ENCODE measurements at regions not wholly inside any gene's neighbourhood (a gene's known extent, or its start where the extent isn't known, plus 50 kb on each side); places are given as distances from the start of the nearest gene placed in this dataset.

- ATAC-seq = no peak
- no peak for TF ChIP-seq ARNTL (CRISPR knock-in tag; IDR thresholded peaks at IDR 0.05; ENCODE audit: borderline replicate concordance, low read depth)
- no peak for TF ChIP-seq GLIS3 (CRISPR knock-in tag; IDR thresholded peaks at IDR 0.05)
- no peak for TF ChIP-seq ZNF70 (CRISPR knock-in tag; IDR thresholded peaks at IDR 0.05)
- no peak for TF ChIP-seq RARB (CRISPR knock-in tag; IDR thresholded peaks at IDR 0.05)
- no peak for TF ChIP-seq SNAI2 (CRISPR knock-in tag; IDR thresholded peaks at IDR 0.05)
- TF ChIP-seq OSR1 (CRISPR knock-in tag; IDR thresholded peaks at IDR 0.05) = no peak
- no peak for TF ChIP-seq ZC3H10 (CRISPR knock-in tag; IDR thresholded peaks at IDR 0.05)
- TF ChIP-seq PATZ1 (CRISPR knock-in tag; IDR thresholded peaks at IDR 0.05; ENCODE audit: borderline replicate concordance) = no peak
- no peak for TF ChIP-seq TCF4 (CRISPR knock-in tag; IDR thresholded peaks at IDR 0.05; ENCODE audit: borderline replicate concordance)
- no peak for TF ChIP-seq PPARA (CRISPR knock-in tag; IDR thresholded peaks at IDR 0.05; ENCODE audit: borderline replicate concordance)
- no peak for TF ChIP-seq TSHZ2 (CRISPR knock-in tag; IDR thresholded peaks at IDR 0.05)
- TF ChIP-seq ISL1 (CRISPR knock-in tag; IDR thresholded peaks at IDR 0.05) = no peak
- no peak for TF ChIP-seq CSRNP3 (CRISPR knock-in tag; IDR thresholded peaks at IDR 0.05)
- TF ChIP-seq CSDC2 (CRISPR knock-in tag; IDR thresholded peaks at IDR 0.05) = no peak
- TF ChIP-seq ZNF8 (CRISPR knock-in tag; IDR thresholded peaks at IDR 0.05) = no peak
- TF ChIP-seq CREB5 (CRISPR knock-in tag; IDR thresholded peaks at IDR 0.05; ENCODE audit: low read depth) = no peak
- TF ChIP-seq POU6F1 (CRISPR knock-in tag; IDR thresholded peaks at IDR 0.05; ENCODE audit: borderline replicate concordance, low read depth) = no peak
- TF ChIP-seq TOX (CRISPR knock-in tag; IDR thresholded peaks at IDR 0.05; ENCODE audit: borderline replicate concordance) = no peak
Observed at GRCh38 chr11:116438651-116439360, 334.0 kb downstream of the BUD13 start.

- TF ChIP-seq ZFP30 (CRISPR knock-in tag; IDR thresholded peaks at IDR 0.05) = no peak
- TF ChIP-seq PPARA (CRISPR knock-in tag; IDR thresholded peaks at IDR 0.05; ENCODE audit: borderline replicate concordance) = no peak
- no peak for TF ChIP-seq CREB5 (CRISPR knock-in tag; IDR thresholded peaks at IDR 0.05; ENCODE audit: low read depth)
- no peak for TF ChIP-seq ESRRG (CRISPR knock-in tag; IDR thresholded peaks at IDR 0.05)
- TF ChIP-seq BACH2 (CRISPR knock-in tag; IDR thresholded peaks at IDR 0.05; ENCODE audit: borderline replicate concordance) = no peak
- no peak for TF ChIP-seq POU6F1 (CRISPR knock-in tag; IDR thresholded peaks at IDR 0.05; ENCODE audit: borderline replicate concordance, low read depth)
- no peak for TF ChIP-seq ISL1 (CRISPR knock-in tag; IDR thresholded peaks at IDR 0.05)
- TF ChIP-seq TOX (CRISPR knock-in tag; IDR thresholded peaks at IDR 0.05; ENCODE audit: borderline replicate concordance) = no peak
- no peak for TF ChIP-seq GLIS3 (CRISPR knock-in tag; IDR thresholded peaks at IDR 0.05)
- no peak for TF ChIP-seq ARNTL (CRISPR knock-in tag; IDR thresholded peaks at IDR 0.05; ENCODE audit: borderline replicate concordance, low read depth)
- no peak for TF ChIP-seq ZNF565 (CRISPR knock-in tag; conservative IDR thresholded peaks at IDR 0.05; ENCODE audit: low read depth)
- no peak for TF ChIP-seq ZNF70 (CRISPR knock-in tag; IDR thresholded peaks at IDR 0.05)
- TF ChIP-seq ZNF8 (CRISPR knock-in tag; IDR thresholded peaks at IDR 0.05) = no peak
- no peak for TF ChIP-seq TSHZ2 (CRISPR knock-in tag; IDR thresholded peaks at IDR 0.05)
- no peak for ATAC-seq
Observed at GRCh38 chr11:116434986-116435385, 337.8 kb downstream of the BUD13 start.
